ENCODE measurements at regions not wholly inside any gene's neighbourhood (a gene's known extent, or its start where the extent isn't known, plus 50 kb on each side); places are given as distances from the start of the nearest gene placed in this dataset.

DNA sequence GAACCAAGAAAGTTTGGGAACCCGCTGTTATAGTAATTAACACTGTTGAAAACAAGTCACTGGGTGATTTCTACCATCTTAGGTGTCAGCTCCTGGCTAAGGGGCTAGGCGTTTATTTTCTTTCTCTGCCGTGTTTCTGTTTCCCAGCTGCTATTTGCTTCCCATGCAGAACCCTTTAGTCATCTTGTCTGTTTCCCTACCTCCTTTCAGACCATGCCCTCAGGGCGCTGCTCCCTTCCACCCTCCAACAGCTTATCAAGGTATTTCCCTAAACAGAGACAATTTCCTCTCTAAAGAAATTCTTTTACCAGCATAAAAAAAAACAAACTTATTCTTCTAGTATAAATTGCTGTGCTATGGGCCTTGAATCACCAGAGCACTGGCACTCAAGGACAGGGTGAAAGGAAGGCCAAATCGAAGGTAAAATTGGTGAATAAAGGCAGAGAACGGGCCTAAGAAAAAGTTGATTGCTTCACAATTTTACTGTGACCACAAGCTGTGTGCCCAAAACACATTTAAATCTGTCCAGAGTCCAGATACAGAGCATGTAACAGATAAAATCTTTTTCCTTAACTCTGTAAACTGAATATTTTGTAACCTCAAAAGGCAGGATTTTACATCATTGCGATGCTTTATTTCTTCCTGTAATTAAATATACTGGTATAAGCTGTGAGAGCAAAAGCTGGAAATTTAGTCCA lies 319.2 kb downstream of the ZNF621 start:
- TF ChIP-seq, protein P1, sequence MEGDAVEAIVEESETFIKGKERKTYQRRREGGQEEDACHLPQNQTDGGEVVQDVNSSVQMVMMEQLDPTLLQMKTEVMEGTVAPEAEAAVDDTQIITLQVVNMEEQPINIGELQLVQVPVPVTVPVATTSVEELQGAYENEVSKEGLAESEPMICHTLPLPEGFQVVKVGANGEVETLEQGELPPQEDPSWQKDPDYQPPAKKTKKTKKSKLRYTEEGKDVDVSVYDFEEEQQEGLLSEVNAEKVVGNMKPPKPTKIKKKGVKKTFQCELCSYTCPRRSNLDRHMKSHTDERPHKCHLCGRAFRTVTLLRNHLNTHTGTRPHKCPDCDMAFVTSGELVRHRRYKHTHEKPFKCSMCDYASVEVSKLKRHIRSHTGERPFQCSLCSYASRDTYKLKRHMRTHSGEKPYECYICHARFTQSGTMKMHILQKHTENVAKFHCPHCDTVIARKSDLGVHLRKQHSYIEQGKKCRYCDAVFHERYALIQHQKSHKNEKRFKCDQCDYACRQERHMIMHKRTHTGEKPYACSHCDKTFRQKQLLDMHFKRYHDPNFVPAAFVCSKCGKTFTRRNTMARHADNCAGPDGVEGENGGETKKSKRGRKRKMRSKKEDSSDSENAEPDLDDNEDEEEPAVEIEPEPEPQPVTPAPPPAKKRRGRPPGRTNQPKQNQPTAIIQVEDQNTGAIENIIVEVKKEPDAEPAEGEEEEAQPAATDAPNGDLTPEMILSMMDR (IDR thresholded peaks at IDR 0.05): no peak
- TF ChIP-seq POLR2AphosphoS5 (IDR thresholded peaks at IDR 0.05; ENCODE audit: low read depth, low read length): no peak
- no peak for TF ChIP-seq SIN3A (IDR thresholded peaks at IDR 0.05; ENCODE audit: borderline replicate concordance, insufficient read depth, low read depth, low read length)
